Aorta (tissue), 5 donors: ENCODE measurements at regions not wholly inside any gene's neighbourhood (a gene's known extent, or its start where the extent isn't known, plus 50 kb on each side); places are given as distances from the start of the nearest gene placed in this dataset.

Experiments
- ATAC-seq: fragments of 200-7000 bp; cut with Tn5 transposase; one replicate; pipeline ENCODE4 v1.9.1; 2022; ENCODE audit warnings: moderate library complexity; ENCODE audit not compliant: low FRiP score
- DNase-seq, 2 donors: peaks; one replicate each; pipeline ENCODE4 v3.0.0-alpha.2; 2020
- H3K27ac ChIP-seq, 2 donors: one replicate each; pipeline ENCODE4 v1.5.1; 2013; ENCODE audit warnings: low read length in 2 of 2, mild to moderate bottlenecking in 2 of 2, moderate library complexity in 2 of 2, control low read depth in 1 of 2, inconsistent platforms in 1 of 2, low read depth in 1 of 2
- H3K27me3 ChIP-seq, 2 donors: one replicate each; pipeline ENCODE4 v1.6.1; 2013; ENCODE audit warnings: control low read depth in 1 of 2, low read length in 1 of 2, mild to moderate bottlenecking in 1 of 2, moderate library complexity in 1 of 2; ENCODE audit not compliant: insufficient read depth in 2 of 2, control insufficient read depth in 1 of 2
- H3K36me3 ChIP-seq, 2 donors: one replicate each; pipeline ENCODE4 v1.6.1; 2013; ENCODE audit warnings: control low read depth in 1 of 2, low read length in 1 of 2, mild to moderate bottlenecking in 1 of 2; ENCODE audit not compliant: insufficient read depth in 2 of 2, control insufficient read depth in 1 of 2
- H3K4me1 ChIP-seq, 2 donors: one replicate each; pipeline ENCODE4 v1.6.1; 2013; ENCODE audit warnings: low read length in 2 of 2, control low read depth in 1 of 2, mild to moderate bottlenecking in 1 of 2, moderate library complexity in 1 of 2; ENCODE audit not compliant: insufficient read depth in 2 of 2, control insufficient read depth in 1 of 2
- H3K4me3 ChIP-seq, 2 donors: one replicate each; pipeline ENCODE4 v1.5.1; 2013; ENCODE audit warnings: low read length in 2 of 2, control low read depth in 1 of 2, mild to moderate bottlenecking in 1 of 2
- H3K9me3 ChIP-seq: one replicate; pipeline ENCODE4 v1.6.1; 2013; ENCODE audit warnings: mild to moderate bottlenecking, low read length; ENCODE audit not compliant: control insufficient read depth
- WGBS, 2 donors: extraction: QIAGEN DNeasy Blood & Tissue Kit; methylation state at CpG; one replicate each; pipeline ENCODE4 v1.1.7; 2013; 5-methylcytosine and 5-hydroxymethylcytosine counted together
- intact Hi-C, 2 donors: fragments of 100-400 bp; cut with DNase I; formaldehyde crosslinking; loops; one replicate each; pipeline versions ENCODE4 v1.14.2 to v1.15.0; 2022
- donor health status: healthy with polysubstance abuse.
- donor health status: Bipolar disorder and iron deficiency.
- donor health status: DM: no; HTN: no; CAD: no.
- donor health status: DM: no; HTN: no; CAD: no.
- donor health status: DM: yes; HTN: yes; CAD: no.

DNA sequence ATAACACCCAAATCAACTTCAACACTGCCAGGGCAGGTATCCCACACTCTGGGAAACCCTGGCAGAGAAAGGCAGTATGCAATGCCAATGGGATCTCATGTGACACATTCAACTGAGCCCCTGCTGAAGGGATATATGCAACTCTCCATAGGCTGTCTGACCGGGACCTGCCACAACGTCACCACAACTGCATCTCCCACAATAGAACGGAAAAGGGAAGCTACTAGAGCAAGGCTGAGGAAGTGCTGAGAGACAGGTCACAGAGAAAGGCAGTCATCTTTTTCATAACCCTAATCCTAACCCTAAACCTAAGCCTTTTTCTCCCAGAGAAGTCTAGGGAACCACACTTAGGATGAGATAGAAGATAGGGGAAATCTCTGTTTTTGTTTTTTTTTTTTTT, 345.9 kb upstream of the CD180 start:
- 89 to 92% methylated on average over 3 of the region's 3 CpGs for WGBS, 2 donors
- Histone ChIP-seq H3K27me3 (no peaks in the 10 kb centered on the region), H3K4me1 (peaks cover 0 to 2% of the 10 kb centered on the region in 2 donors), H3K9me3 (no peaks in the 10 kb centered on the region), H3K36me3 (no peaks in the 10 kb centered on the region), H3K4me3 (no peak overlapping the region), H3K27ac (no peak overlapping the region)
- DNase-seq: no peak
- intact Hi-C loops: no loop called here
- ATAC-seq: no peak

- no peak overlapping the region for H3K4me3 ChIP-seq
- H3K27ac ChIP-seq: no peak overlapping the region
- intact Hi-C loops: no loop called here
- ATAC-seq (no peak), DNase-seq (no peak)
- no peaks in the 10 kb centered on the region for H3K27me3 ChIP-seq
- H3K4me1 ChIP-seq: peaks cover 2 to 3% of the 10 kb centered on the region in 2 donors
- H3K9me3 ChIP-seq: no peaks in the 10 kb centered on the region
- WGBS, 2 donors: 89 to 96% methylated on average over 1 of the region's 1 CpG
- H3K36me3 ChIP-seq: no peaks in the 10 kb centered on the region
Observed at GRCh38 chr5:67541875-67542274, 345.3 kb upstream of the CD180 start.

DNA sequence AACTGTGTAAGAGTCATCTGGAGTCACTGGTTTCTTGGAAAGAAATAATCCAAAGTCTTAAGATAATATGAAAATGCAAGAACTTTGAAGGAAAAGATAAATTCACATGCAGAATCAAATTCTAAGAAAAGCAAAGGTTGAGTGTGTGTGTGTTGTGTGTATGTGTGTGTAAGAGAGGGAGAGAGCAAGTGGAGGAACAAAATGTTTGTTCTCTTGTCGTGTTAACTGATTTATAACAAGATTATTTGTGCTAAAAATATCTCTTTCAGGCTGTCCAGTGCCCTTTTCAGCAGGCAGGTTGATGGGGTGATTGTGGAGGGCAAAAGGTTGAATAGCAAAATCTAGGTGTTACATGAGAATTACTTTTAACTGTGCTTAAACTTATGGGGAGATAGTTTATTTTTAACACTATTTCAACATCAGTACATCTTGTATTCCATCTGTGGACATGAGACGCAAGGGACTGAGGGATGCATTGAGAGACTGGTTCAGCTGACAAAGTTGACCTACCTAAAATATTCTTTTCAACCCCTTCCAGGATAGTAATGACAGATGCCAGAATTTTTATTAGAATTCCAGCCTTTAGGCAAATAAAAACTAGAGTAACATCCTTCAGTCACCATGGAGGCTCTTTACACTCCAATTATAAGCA, 342.4 kb upstream of the CD180 start:
- 43 to 44% methylated on average over 2 of the region's 2 CpGs for WGBS, 2 donors
- ATAC-seq (no peak), DNase-seq (no peak)
- Histone ChIP-seq H3K4me1 (peaks cover 2 to 3% of the 10 kb centered on the region in 2 donors), H3K36me3 (no peaks in the 10 kb centered on the region), H3K9me3 (no peaks in the 10 kb centered on the region), H3K27me3 (no peaks in the 10 kb centered on the region), H3K27ac (no peak overlapping the region), H3K4me3 (no peak overlapping the region)
- intact Hi-C loops: no loop called here

- H3K9me3 ChIP-seq: no peaks in the 10 kb centered on the region
- H3K4me3 ChIP-seq: peak overlapping the region; percentile 54 to 59
- WGBS, 2 donors: 48 to 53% methylated on average over 5 of the region's 5 CpGs
- peaks cover 2 to 3% of the 10 kb centered on the region in 2 donors for H3K4me1 ChIP-seq
- intact Hi-C loops: no loop called here
- ATAC-seq (peak; percentile 68), DNase-seq (no peak)
- no peaks in the 10 kb centered on the region for H3K27me3 ChIP-seq
- no peak overlapping the region for H3K27ac ChIP-seq
- no peaks in the 10 kb centered on the region for H3K36me3 ChIP-seq
Observed at GRCh38 chr5:67537439-67538148, 341.0 kb upstream of the CD180 start.

DNA sequence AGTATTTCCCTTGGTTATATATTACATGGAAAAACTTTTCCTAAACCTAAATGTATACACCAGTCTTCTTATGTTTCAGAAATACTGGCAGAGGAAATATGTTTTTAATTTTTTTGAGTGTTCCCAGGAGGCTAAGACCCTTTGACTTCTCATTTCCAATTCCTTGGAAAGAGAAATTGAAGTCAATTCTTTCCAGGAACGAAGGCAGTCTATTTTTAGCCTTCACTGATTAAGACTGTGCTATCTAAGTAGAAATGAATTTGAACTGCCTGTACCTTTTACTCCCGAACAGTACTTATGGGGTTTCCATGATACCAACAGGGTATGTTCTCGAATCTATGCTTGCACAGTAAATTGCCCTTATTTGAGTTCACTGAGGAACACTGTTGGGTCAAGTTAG, 340.3 kb upstream of the CD180 start:
- ATAC-seq: no peak
- peaks cover 2 to 3% of the 10 kb centered on the region in 2 donors for H3K4me1 ChIP-seq
- no peak overlapping the region for H3K4me3 ChIP-seq
- no peaks in the 10 kb centered on the region for H3K9me3 ChIP-seq
- no peaks in the 10 kb centered on the region for H3K36me3 ChIP-seq
- WGBS, 2 donors: 6 to 13% methylated on average over 3 of the region's 3 CpGs
- intact Hi-C loops: no loop called here
- DNase-seq: no peak
- no peak overlapping the region for H3K27ac ChIP-seq
- no peaks in the 10 kb centered on the region for H3K27me3 ChIP-seq

- no peaks in the 10 kb centered on the region for H3K9me3 ChIP-seq
- H3K4me3 ChIP-seq: no peak overlapping the region
- no peaks in the 10 kb centered on the region for H3K27me3 ChIP-seq
- ATAC-seq: no peak
- H3K4me1 ChIP-seq: no peaks in the 10 kb centered on the region
- WGBS, 2 donors: 62 to 69% methylated on average over 6 of the region's 6 CpGs
- DNase-seq: no peak
- no peak overlapping the region for H3K27ac ChIP-seq
- intact Hi-C loops: no loop called here
- H3K36me3 ChIP-seq: no peaks in the 10 kb centered on the region
Observed at GRCh38 chr5:67530609-67531255, 334.1 kb upstream of the CD180 start.

DNA sequence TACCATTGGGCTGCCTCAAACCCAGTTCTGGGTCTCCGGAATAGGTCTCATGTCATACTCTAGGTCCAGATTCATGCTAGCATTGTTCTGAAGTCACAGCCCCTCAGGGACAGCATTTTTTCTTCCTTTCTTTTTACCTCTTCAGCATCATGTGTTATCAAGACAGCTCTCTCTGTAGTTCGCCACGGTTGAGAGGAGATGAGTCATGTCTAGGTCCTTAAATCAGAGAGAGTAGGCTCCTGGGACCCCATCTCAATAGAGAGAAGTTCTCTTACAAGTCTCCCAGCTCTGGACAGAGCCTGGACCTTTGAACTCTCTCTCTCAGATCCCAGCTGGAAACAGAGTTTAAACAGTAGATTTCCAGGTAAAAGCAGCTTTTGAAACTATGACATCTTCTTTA, 332.4 kb upstream of the CD180 start:
- ATAC-seq (no peak), DNase-seq (no peak)
- no peak overlapping the region for H3K27ac ChIP-seq
- WGBS, 2 donors: 65 to 73% methylated on average over 3 of the region's 3 CpGs
- intact Hi-C loops: no loop called here
- no peaks in the 10 kb centered on the region for H3K9me3 ChIP-seq
- no peaks in the 10 kb centered on the region for H3K4me1 ChIP-seq
- no peaks in the 10 kb centered on the region for H3K36me3 ChIP-seq
- no peak overlapping the region for H3K4me3 ChIP-seq
- H3K27me3 ChIP-seq: no peaks in the 10 kb centered on the region

DNA sequence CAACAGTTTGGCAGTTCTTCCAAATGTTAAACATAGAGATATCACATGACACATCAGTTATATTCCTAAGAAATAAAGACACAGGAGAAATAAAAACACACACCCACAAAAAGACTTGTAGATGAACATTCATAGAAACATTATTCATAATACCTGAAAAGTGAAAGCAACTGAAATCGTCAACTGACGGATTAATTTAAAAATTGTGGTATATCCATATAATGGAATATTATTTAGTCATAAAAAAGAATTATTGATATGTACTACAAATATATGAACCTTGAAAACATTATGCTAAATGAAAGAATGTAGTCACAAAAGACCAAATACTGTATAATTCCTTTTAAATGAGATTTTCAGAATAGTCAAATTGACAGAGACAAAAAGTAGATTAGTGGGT, 330.2 kb upstream of the CD180 start:
- Histone ChIP-seq H3K9me3 (no peaks in the 10 kb centered on the region), H3K4me1 (no peaks in the 10 kb centered on the region), H3K36me3 (no peaks in the 10 kb centered on the region), H3K27ac (no peak overlapping the region), H3K4me3 (no peak overlapping the region), H3K27me3 (no peaks in the 10 kb centered on the region)
- intact Hi-C loops: no loop called here
- DNase-seq: no peak
- 98 to 99% methylated on average over 2 of the region's 2 CpGs for WGBS, 2 donors
- ATAC-seq: no peak
